Activated CD8-positive, alpha-beta memory T cell treated with anti-CD3 and anti-CD28 coated beads for 36 hours (primary cell): ENCODE measurements at regions not wholly inside any gene's neighbourhood (a gene's known extent, or its start where the extent isn't known, plus 50 kb on each side); places are given as distances from the start of the nearest gene placed in this dataset.

Experiments
- CTCF ChIA-PET: fragments of 350-600 bp; sonication (Branson Sonifier 250); formaldehyde crosslinking; loops from one replicate; lab custom pipeline; 2021; ENCODE audit warnings: antibody characterized with exemption; lab: Charles Lee
- POLR2A ChIA-PET: fragments of 350-600 bp; sonication (Branson Sonifier 250); formaldehyde crosslinking; loops from one replicate; lab custom pipeline; 2021; ENCODE audit warnings: antibody characterized with exemption; lab: Charles Lee

- ChIA-PET CTCF (no interaction called here), POLR2A (no interaction called here)
These were observed 853.8 kb downstream of the TMEM182 start for GRCh38 chr2:103615611-103616105.

- POLR2A ChIA-PET: no interaction called here
These were observed 855.1 kb downstream of the TMEM182 start for GRCh38 chr2:103616891-103617290.

GRCh38 chr2:103618112-103618511 is 856.3 kb downstream of the TMEM182 start:
- POLR2A ChIA-PET: no interaction called here
- CTCF ChIA-PET: no interaction called here

More at GRCh38 chr2:103616891-103617290, 855.1 kb downstream of the TMEM182 start:
- CTCF ChIA-PET: no interaction called here

GRCh38 chr2:103627301-103627700 is 865.5 kb downstream of the TMEM182 start:
- CTCF ChIA-PET: no interaction called here
- POLR2A ChIA-PET: no interaction called here

- ChIA-PET CTCF (no interaction called here), POLR2A (no interaction called here)
These were observed 877.1 kb downstream of the TMEM182 start for GRCh38 chr2:103638978-103639377.

DNA sequence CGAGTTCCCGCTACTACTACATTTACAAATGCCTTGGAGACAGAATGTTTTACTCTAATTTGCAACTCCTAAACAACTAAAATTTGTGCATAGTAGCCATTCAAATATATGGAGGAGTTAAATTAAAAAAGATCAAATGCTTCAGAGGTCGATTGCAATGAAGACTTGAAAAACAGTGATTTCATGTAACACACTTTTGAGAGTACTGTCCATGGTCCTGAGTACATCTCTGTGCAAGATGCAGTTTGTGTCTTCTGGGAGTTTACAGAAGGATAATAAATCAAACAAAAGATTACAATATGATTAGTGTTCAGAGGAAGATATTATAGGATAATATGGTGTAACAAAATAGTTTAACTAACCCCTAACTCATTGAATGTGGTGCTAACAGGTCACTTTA is 894.7 kb downstream of the TMEM182 start:
- POLR2A ChIA-PET: no interaction called here
- CTCF ChIA-PET: no interaction called here

DNA sequence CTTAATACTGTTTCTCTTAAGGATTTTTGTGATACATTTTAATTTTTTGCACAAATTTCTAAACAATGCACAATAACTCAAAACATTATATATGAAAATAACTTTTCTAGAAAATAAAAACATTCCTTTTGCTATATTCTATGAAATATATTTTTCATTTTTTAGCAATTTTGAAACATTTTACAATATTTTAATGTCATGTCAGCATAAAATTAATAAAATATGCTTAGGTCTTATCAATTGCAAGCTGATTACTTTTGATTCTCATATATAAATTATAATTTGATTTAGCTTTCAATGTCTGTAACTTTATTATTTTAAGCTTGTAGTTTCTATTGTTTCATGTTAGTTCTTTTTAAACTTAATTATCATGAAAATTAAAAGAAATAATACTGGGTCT is 898.7 kb downstream of the TMEM182 start:
- ChIA-PET POLR2A (no interaction called here), CTCF (no interaction called here)

DNA sequence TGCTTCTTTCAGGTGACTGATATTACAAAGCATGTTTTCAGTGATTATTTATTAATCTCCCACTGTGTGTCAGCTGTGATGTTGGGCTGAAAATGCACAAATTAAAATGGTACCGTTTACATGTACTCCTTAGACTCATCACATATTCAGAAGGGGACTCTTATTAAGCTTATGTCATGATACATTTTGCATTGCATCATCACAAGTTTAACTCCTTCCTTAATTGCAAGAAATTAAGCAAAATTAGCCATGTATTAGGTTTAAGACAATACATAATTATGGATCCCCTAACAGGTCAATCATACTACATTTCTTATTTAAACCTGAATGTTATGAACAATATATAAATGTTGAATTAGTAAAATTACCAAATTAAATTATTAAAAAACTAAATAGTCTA is 899.1 kb downstream of the TMEM182 start:
- CTCF ChIA-PET: no interaction called here
- POLR2A ChIA-PET: no interaction called here

DNA sequence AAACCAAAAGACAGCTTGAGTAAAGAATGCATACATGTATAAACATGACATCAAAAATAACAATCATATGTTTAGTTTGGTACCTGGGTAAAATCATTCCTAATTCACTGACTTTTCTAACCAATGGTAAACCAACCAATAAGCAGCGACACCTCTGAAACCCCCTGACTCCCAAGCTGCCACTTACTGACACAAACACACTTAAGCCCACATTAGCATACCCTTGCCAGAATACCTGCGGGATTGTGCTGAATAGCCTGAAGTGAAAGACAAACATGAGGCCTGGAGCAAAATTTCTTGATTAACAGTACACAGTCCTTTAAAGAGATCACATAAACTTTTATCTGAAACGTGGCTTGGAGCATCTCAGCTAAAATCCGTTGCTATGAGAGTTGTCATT is 902.9 kb downstream of the TMEM182 start:
- ChIA-PET CTCF (no interaction called here), POLR2A (interaction anchor here (0.6 kb wide), 1 partner anchor 244 kb away, joined by 7 read pairs; no protein-coding TSS in a partner anchor)

DNA sequence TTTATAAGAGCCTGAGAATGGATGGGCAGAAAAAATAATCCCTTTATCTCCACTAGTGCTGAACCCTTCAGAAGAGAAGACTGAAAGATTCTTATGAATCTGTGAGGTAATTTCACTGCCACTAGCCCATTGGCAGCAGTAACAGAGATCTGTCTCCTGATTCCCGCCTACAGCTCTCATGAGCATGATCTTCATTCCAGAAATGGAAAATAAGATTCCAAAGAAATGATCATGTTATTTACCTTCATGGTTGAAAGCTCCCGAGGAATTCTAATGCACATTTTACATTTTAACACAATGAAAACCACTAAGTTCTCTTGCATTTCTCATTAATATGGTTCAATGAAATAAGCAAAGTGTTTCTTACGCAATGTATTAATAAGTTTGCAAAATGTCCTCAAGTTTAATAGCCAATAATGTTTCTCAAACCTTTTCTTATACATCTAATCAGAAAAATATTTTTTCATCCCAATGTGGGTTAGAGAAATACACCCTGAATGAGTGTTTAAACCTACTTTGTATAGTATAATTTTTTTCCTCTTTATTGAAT is 905.6 kb downstream of the TMEM182 start:
- CTCF ChIA-PET: no interaction called here
- POLR2A ChIA-PET: no interaction called here

DNA sequence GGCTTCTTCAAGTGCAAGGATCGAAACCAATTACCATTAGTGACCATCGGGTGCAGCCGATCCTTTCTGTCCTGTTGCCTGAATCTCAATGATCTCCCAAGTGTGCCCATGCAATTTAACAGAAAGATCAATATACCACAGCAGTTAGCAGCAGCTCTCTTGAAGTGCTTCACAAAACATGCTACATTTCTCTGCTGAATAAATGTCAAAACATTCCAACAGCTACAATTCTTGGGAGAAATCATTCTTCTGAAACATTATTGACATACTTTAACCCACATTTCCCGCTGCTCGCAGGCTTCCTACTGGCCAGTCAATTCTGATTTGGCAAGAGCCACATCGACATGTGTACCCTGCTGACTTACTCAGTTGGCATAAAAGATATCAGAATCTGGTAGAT is 907.7 kb downstream of the TMEM182 start:
- CTCF ChIA-PET: no interaction called here
- POLR2A ChIA-PET: no interaction called here
